CD4-positive, alpha-beta T cell (primary cell): ENCODE measurements at regions not wholly inside any gene's neighbourhood (a gene's known extent, or its start where the extent isn't known, plus 50 kb on each side); places are given as distances from the start of the nearest gene placed in this dataset.

Experiments
- ATAC-seq: fragments of 200-7000 bp; cut with Tn5 transposase; one replicate; pipeline ENCODE4 v1.10.0; 2022; ENCODE audit warnings: mild to moderate bottlenecking; ENCODE audit not compliant: poor library complexity
- CTCF ChIA-PET: fragments of 350-600 bp; sonication (Branson Sonifier 250); formaldehyde crosslinking; loops from one replicate; lab custom pipeline; 2021; ENCODE audit warnings: antibody characterized with exemption, inconsistent platforms; lab: Charles Lee
- POLR2A ChIA-PET: fragments of 350-600 bp; sonication (Branson Sonifier 250); formaldehyde crosslinking; loops from one replicate; lab custom pipeline; 2021; ENCODE audit warnings: antibody characterized with exemption, inconsistent platforms; lab: Charles Lee
- DNase-seq, 14 experiments: peaks; one replicate each; pipeline ENCODE4 v3.0.0-alpha.2; 2013 to 2020; ENCODE audit warnings: mixed read lengths in 2 of 14
- H3K27ac ChIP-seq, 2 donors: one replicate each; pipeline versions ENCODE4 v1.5.1 to v1.7.0; 2013; ENCODE audit warnings: low read length in 2 of 2, low read depth in 1 of 2, mild to moderate bottlenecking in 1 of 2
- H3K27me3 ChIP-seq, 2 experiments: 1 replicate in 1 of 2; 2 replicates in 1 of 2; pipeline versions ENCODE4 v1.6.1 to v1.7.0; 2013; ENCODE audit warnings: low read length in 2 of 2, control low read depth in 1 of 2, mild to moderate bottlenecking in 1 of 2, moderate library complexity in 1 of 2; ENCODE audit not compliant: insufficient read depth in 2 of 2, control insufficient read depth in 1 of 2
- H3K36me3 ChIP-seq: one replicate; pipeline ENCODE4 v1.6.1; 2013; ENCODE audit warnings: low read length, control low read depth; ENCODE audit not compliant: insufficient read depth
- H3K4me1 ChIP-seq: one replicate; pipeline ENCODE4 v1.6.1; 2013; ENCODE audit warnings: low read length, control low read depth; ENCODE audit not compliant: insufficient read depth
- H3K4me3 ChIP-seq: one replicate; pipeline ENCODE4 v1.5.1; 2013; ENCODE audit warnings: mild to moderate bottlenecking, low read length, moderate library complexity
- H3K9me3 ChIP-seq, 2 experiments: 1 replicate in 1 of 2; 2 replicates in 1 of 2; pipeline versions ENCODE4 v1.6.1 to v1.7.0; 2013; ENCODE audit warnings: low read length in 2 of 2, mild to moderate bottlenecking in 2 of 2, control low read depth in 1 of 2, moderate library complexity in 1 of 2; ENCODE audit not compliant: control insufficient read depth in 1 of 2, insufficient read depth in 1 of 2
- H3K27ac Mint-ChIP-seq: one replicate; pipeline ENCODE4 v1.8.0; 2020; ENCODE audit warnings: mixed read lengths
- H3K27me3 Mint-ChIP-seq: one replicate; pipeline ENCODE4 v1.8.0; 2021; ENCODE audit warnings: mixed read lengths
- H3K36me3 Mint-ChIP-seq: one replicate; pipeline ENCODE4 v1.8.0; 2021; ENCODE audit warnings: low read depth, mixed read lengths
- H3K4me1 Mint-ChIP-seq: one replicate; pipeline ENCODE4 v1.8.0; 2021; ENCODE audit warnings: low read depth, mixed read lengths
- H3K4me3 Mint-ChIP-seq: one replicate; pipeline ENCODE4 v1.8.0; 2020; ENCODE audit warnings: mild to moderate bottlenecking, mixed read lengths
- H3K9me3 Mint-ChIP-seq: one replicate; pipeline ENCODE4 v1.8.0; 2020; ENCODE audit warnings: mixed read lengths
- CTCF ChIP-seq: fragments of 200-600 bp; IDR thresholded peaks from one replicate; pipeline ENCODE4 v1.8.0; 2022; ENCODE audit warnings: antibody characterized with exemption, mild to moderate bottlenecking
- intact Hi-C, 2 experiments: fragments of 100-400 bp; cut with DNase I in 1 of 2; cut with micrococcal nuclease in 1 of 2; formaldehyde crosslinking; loops; one replicate each; pipeline versions ENCODE4 v1.15.1 to v1.9.0; 2023 to 2025; cut with DNase I, micrococcal nuclease

DNA sequence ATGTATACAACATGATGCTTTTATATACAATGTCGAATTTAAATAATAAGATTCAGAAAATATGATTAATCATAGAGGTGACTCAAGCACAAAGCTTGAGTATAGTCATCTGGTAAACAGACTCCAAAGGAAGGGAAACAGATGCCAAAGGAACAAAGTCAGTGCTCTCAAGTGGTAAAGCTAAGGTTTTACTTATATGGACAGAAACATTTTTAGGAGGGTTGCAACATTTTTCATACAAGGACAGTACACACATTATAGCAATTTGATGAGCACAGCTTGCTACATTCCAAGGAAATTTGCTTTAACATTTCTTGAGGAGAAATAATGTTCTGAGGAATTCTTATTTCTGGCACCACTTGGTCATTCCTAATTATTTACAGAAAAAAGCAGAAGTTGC is 333.4 kb upstream of the AADAT start:
- Mint-ChIP-seq H3K27me3 (no peaks in the 10 kb centered on the region), H3K36me3 (no peaks in the 10 kb centered on the region), H3K4me1 (no peaks in the 10 kb centered on the region), H3K9me3 (no peaks in the 10 kb centered on the region), H3K4me3 (no peak overlapping the region), H3K27ac (no peak overlapping the region)
- intact Hi-C loops, result no loop called here
- Histone ChIP-seq H3K9me3 (no peaks in the 10 kb centered on the region), H3K4me1 (no peaks in the 10 kb centered on the region), H3K36me3 (no peaks in the 10 kb centered on the region), H3K4me3 (no peak overlapping the region), H3K27ac (no peak overlapping the region), H3K27me3 (no peaks in the 10 kb centered on the region)
- ATAC-seq (no peak), DNase-seq (no peak)
- POLR2A ChIA-PET, result no interaction called here
- CTCF ChIA-PET, result no interaction called here
- no peak for TF ChIP-seq CTCF

DNA sequence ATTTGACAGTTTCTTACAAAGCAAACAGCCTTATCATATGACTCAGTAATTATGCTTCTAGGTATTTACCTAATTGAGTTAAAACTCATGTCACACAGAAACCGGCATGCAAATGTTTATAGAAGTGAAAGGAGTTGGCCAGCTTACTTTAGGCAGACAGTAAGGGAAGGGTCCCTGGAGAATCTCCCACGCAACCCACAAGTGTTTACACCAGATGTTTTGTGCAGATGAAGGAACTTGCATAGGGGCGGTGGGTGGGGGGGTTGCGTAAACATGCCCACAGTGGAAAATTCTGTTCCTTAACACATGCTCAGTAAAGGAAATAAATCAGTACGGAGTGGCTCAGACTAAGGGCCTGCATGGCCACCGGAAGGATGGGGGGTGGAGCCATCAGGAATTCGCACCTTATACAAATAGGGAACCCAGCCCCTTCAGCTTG is 330.5 kb upstream of the AADAT start:
- H3K9me3 ChIP-seq, result no peaks in the 10 kb centered on the region
- no peaks in the 10 kb centered on the region for H3K27me3 Mint-ChIP-seq
- H3K36me3 Mint-ChIP-seq, result no peaks in the 10 kb centered on the region
- H3K4me1 ChIP-seq, result no peaks in the 10 kb centered on the region
- POLR2A ChIA-PET, result no interaction called here
- H3K4me3 Mint-ChIP-seq, result no peak overlapping the region
- H3K4me1 Mint-ChIP-seq, result no peaks in the 10 kb centered on the region
- CTCF ChIA-PET, result no interaction called here
- no peaks in the 10 kb centered on the region for H3K36me3 ChIP-seq
- intact Hi-C loops, result no loop called here
- DNase-seq (no peak), ATAC-seq (no peak)
- H3K27ac ChIP-seq, result no peak overlapping the region
- H3K27ac Mint-ChIP-seq, result no peak overlapping the region
- H3K27me3 ChIP-seq, result no peaks in the 10 kb centered on the region
- H3K9me3 Mint-ChIP-seq, result no peaks in the 10 kb centered on the region
- H3K4me3 ChIP-seq, result no peak overlapping the region
- no peak for TF ChIP-seq CTCF

DNA sequence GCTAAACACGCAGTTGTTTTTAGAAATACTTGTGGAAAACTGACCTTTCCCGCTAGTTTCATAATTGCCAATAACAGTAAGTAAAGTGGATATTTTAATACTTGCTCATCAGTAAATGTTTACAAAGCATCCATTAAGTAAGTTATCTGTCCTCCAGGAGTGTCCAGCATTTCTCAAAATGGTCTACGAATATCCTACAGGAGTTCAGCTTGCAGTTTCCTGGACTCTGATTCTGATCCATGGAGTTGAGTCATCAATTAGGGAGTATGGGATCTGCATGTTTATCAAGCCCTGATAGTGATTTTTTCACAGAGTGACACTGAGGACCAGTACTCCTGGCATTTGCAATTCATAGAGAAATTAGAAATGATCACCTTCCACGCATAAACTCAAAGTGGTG is 325.2 kb upstream of the AADAT start:
- ChIA-PET POLR2A (no interaction called here), CTCF (no interaction called here)
- Histone ChIP-seq H3K27me3 (no peaks in the 10 kb centered on the region), H3K9me3 (no peaks in the 10 kb centered on the region), H3K27ac (no peak overlapping the region), H3K4me1 (no peaks in the 10 kb centered on the region), H3K4me3 (no peak overlapping the region), H3K36me3 (no peaks in the 10 kb centered on the region)
- intact Hi-C loops, result no loop called here
- Mint-ChIP-seq H3K27ac (no peak overlapping the region), H3K27me3 (no peaks in the 10 kb centered on the region), H3K9me3 (no peaks in the 10 kb centered on the region), H3K4me1 (no peaks in the 10 kb centered on the region), H3K4me3 (no peak overlapping the region), H3K36me3 (no peaks in the 10 kb centered on the region)
- TF ChIP-seq CTCF, result no peak
- DNase-seq (no peak), ATAC-seq (no peak)
